Activated CD4-positive, alpha-beta T cell treated with anti-CD3 and anti-CD28 coated beads, Interleukin-2, Interleukin-6, amounts not matched to agents 100 ng/mL and 50 ng/mL, durations not matched to agents 16 hours and 8 hours (primary cell): ENCODE measurements at regions not wholly inside any gene's neighbourhood (a gene's known extent, or its start where the extent isn't known, plus 50 kb on each side); places are given as distances from the start of the nearest gene placed in this dataset.
"Not testable (repeated sequence)": the region's sequence is repeated elsewhere in the genome, so short reads cannot be mapped to it uniquely, and the experiment has no call there.

Experiments
- DNase-seq: peaks from one replicate; pipeline ENCODE4 v3.0.0-alpha.2; 2020

DNA sequence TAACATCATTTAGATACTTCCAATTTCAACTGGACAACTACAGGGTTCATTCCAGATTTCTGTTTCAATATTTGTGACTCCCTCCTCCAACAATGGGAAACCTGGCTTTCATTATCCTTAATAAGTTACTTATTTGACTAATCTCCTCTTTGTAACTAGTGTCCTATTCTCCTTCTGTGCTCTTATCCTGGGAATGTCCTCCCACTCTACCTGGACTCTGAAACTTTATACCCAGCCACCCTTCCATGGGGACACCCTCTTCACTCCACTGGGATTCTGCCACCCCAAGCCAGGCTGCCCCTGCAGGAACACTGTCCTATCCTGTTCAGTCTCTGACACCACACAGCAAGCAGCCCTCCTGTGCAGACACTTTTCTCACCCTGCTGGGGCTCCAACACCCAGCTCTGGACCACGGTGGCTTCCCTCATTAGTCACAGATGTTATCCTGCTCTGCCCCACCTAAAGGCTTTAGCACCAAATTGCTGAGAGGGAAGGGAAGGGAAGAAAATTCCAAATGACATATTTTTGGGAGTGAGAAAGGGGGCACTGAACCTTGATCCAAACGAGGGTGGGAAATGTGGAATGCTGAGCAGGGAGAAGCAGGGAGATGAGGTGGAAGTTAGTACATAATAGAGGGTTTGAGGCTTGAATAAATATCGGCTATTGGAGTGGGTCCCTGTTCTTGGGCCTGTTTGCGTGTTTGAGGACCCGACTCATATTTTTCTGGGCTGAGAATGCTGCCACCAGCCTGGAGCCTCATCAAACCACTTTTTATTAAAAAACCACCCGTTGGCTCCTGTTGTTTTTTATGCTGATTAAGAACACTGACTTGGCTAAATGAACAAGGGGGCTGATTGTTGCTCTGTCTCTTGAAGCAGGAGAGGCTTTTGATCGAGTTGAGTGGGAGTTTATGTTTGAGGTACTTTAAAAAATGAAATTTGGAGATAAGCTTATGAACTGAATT, 54.0 kb upstream of the AKIRIN2 start:
- DNase-seq: no peak

DNA sequence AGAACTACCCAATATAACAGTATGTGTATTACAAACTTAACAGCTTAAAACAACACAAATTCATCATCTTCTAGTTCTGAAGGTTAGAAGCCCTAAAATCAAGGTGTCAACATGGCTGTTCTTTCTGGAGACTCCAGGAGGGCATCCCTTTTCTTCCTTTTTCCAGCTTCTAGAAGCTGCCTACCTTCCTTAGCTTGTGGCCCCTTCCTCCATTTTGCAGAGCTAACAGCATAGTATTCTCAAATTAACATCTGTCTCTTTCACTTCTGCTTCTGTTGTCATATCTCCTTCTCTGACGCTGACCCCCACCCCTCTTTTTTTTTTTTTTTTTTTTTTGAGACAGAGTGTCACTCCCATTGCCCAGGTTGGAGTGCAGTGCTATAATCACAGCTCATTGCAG, 52.8 kb upstream of the AKIRIN2 start:
- DNase-seq: no peak

DNA sequence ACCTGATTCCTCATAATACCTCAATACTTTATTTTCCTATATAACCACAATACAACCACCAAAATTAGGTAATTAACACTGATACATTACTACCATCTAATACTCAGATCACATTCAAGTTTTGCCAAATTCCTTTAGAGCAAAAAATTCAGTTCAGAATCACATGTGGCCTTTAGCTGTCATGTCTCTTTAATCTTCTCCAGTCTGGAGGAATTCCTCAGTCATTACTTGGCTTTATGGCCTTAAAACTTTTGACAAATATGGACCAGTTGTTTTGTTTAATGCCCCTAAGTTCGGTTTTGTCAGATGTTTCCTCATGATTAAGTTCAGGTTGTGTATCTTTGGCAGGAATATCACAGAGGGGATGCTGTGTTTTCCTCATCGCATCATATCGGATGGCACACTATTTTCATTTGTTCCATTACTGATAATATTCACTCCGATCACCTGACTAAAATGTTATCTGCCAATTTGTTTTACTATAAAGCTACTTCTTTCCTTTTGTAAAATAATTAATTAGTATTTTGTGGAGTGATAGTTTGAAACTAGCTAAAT, 51.2 kb upstream of the AKIRIN2 start:
- DNase-seq: no peak

DNA sequence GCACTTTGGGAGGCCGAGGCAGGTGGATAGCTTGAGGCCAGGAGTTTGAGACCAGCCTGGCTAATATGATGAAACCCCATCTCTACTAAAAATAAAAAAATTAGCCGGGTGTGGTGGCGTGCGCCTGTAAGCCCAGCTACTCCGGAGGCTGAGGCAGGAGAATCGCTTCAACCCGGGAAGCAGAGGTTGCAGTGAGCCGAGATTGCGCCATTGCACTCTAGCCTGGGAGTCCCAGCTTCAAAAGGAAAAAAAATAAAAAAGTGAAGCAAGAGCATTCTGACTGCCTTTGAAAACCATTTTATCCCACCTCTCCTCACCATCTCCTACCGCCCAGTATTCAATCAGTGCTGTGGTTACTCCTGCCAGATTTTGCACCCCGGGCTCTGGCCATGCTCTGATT, 50.5 kb upstream of the AKIRIN2 start:
- DNase-seq: not testable (repeated sequence)
